Caco-2 (cell line): ENCODE measurements at regions not wholly inside any gene's neighbourhood (a gene's known extent, or its start where the extent isn't known, plus 50 kb on each side); places are given as distances from the start of the nearest gene placed in this dataset.

ENCODE experiments used
- BruUV-seq: library from RNA; stranded (reverse); fragments of 400-500 nt; replicated peaks from 2 replicates; lab custom pipeline; 2021; lab: Mats Ljungman, UMichigan
- CTCF ChIA-PET: fragments of 300-600 bp; sonication (Branson Sonifier 250); formaldehyde crosslinking; loops from one replicate; lab custom pipeline; 2022; ENCODE audit warnings: antibody characterized with exemption; lab: Charles Lee
- POLR2A ChIA-PET: fragments of 300-600 bp; sonication (Branson Sonifier 250); formaldehyde crosslinking; loops from one replicate; lab custom pipeline; 2022; ENCODE audit warnings: antibody characterized with exemption; lab: Charles Lee
- DNase-seq, 2 experiments: peaks; one replicate each; pipeline versions ENCODE4 v3.0.0 to v3.0.0-alpha.2; 2020 to 2022
- H3K27me3 ChIP-seq: replicated peaks from 2 replicates; pipeline ENCODE4 v1.6.0; 2011; ENCODE audit warnings: low read length; ENCODE audit not compliant: control insufficient read depth, insufficient read depth
- H3K36me3 ChIP-seq: 2 replicates; pipeline ENCODE4 v1.5.1; 2011; ENCODE audit warnings: low read length; ENCODE audit not compliant: control insufficient read depth, insufficient read depth
- H3K4me1 ChIP-seq: fragments of 250-450 bp; sonication (Bioruptor Pico); 2 replicates; pipeline ENCODE4 v1.5.1; 2020; ENCODE audit warnings: mild to moderate bottlenecking
- H3K4me3 ChIP-seq: 2 replicates; pipeline ENCODE4 v1.5.1; 2011; ENCODE audit warnings: low read depth, mild to moderate bottlenecking, control low read depth, low read length
- H3K9me3 ChIP-seq: fragments of 250-450 bp; sonication (Bioruptor Pico); 2 replicates; pipeline ENCODE4 v1.5.1; 2020; ENCODE audit warnings: mild to moderate bottlenecking, moderate library complexity
- H3K27ac Mint-ChIP-seq: one replicate; pipeline ENCODE4 v1.8.0; 2022; ENCODE audit warnings: mixed read lengths; ENCODE audit not compliant: unreplicated experiment
- H3K27me3 Mint-ChIP-seq: one replicate; pipeline ENCODE4 v1.8.0; 2022; ENCODE audit warnings: mixed read lengths; ENCODE audit not compliant: insufficient read depth, unreplicated experiment
- H3K36me3 Mint-ChIP-seq: one replicate; pipeline ENCODE4 v1.8.0; 2022; ENCODE audit warnings: mild to moderate bottlenecking, mixed read lengths; ENCODE audit not compliant: insufficient read depth, unreplicated experiment
- H3K4me1 Mint-ChIP-seq: one replicate; pipeline ENCODE4 v1.8.0; 2022; ENCODE audit warnings: low read depth, mixed read lengths; ENCODE audit not compliant: unreplicated experiment
- H3K4me3 Mint-ChIP-seq: one replicate; pipeline ENCODE4 v1.8.0; 2022; ENCODE audit warnings: mild to moderate bottlenecking, moderate library complexity, mixed read lengths; ENCODE audit not compliant: unreplicated experiment
- H3K9me3 Mint-ChIP-seq: one replicate; pipeline ENCODE4 v1.8.0; 2022; ENCODE audit warnings: mixed read lengths; ENCODE audit not compliant: unreplicated experiment
- intact Hi-C: fragments of 100-400 bp; cut with micrococcal nuclease; formaldehyde crosslinking; loops from one replicate; pipeline ENCODE4 v1.10.0; 2022; ENCODE audit not compliant: unreplicated experiment
- TF ChIP-seq, protein P1 (sequence below), 2 experiments: fragments of 200-600 bp in 1 of 2; IDR thresholded peaks; 1 replicate in 1 of 2; 2 replicates in 1 of 2; pipeline versions ENCODE4 v1.5.1 to v1.8.0; 2011 to 2022; ENCODE audit warnings: antibody characterized with exemption in 1 of 2, control low read depth in 1 of 2, inconsistent platforms in 1 of 2, low read depth in 1 of 2, low read length in 1 of 2, mild to moderate bottlenecking in 1 of 2, moderate library complexity in 1 of 2; ENCODE audit not compliant: insufficient read depth in 1 of 2, severe bottlenecking in 1 of 2, unreplicated experiment in 1 of 2

- Histone ChIP-seq H3K4me1 (no peaks in the 10 kb centered on the region), H3K4me3 (no peak overlapping the region), H3K27me3 (no peaks in the 10 kb centered on the region), H3K36me3 (no peaks in the 10 kb centered on the region), H3K9me3 (no peaks in the 10 kb centered on the region)
- POLR2A ChIA-PET = no interaction called here
- intact Hi-C loops = no loop called here
- H3K9me3 Mint-ChIP-seq = no peaks in the 10 kb centered on the region
- peaks cover 6% of the 10 kb centered on the region for H3K4me1 Mint-ChIP-seq
- no TSS peak for BruUV-seq
- CTCF ChIA-PET = no interaction called here
- no peaks in the 10 kb centered on the region for H3K27me3 Mint-ChIP-seq
- no peak overlapping the region for H3K27ac Mint-ChIP-seq
- H3K4me3 Mint-ChIP-seq = no peak overlapping the region
- TF ChIP-seq, protein P1, sequence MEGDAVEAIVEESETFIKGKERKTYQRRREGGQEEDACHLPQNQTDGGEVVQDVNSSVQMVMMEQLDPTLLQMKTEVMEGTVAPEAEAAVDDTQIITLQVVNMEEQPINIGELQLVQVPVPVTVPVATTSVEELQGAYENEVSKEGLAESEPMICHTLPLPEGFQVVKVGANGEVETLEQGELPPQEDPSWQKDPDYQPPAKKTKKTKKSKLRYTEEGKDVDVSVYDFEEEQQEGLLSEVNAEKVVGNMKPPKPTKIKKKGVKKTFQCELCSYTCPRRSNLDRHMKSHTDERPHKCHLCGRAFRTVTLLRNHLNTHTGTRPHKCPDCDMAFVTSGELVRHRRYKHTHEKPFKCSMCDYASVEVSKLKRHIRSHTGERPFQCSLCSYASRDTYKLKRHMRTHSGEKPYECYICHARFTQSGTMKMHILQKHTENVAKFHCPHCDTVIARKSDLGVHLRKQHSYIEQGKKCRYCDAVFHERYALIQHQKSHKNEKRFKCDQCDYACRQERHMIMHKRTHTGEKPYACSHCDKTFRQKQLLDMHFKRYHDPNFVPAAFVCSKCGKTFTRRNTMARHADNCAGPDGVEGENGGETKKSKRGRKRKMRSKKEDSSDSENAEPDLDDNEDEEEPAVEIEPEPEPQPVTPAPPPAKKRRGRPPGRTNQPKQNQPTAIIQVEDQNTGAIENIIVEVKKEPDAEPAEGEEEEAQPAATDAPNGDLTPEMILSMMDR (IDR thresholded peaks at IDR 0.05; ENCODE audit: insufficient read depth in 1 of 2, low read depth in 1 of 2, low read length in 1 of 2, severe bottlenecking in 1 of 2, unreplicated experiment in 1 of 2) = no peak
- H3K36me3 Mint-ChIP-seq = no peaks in the 10 kb centered on the region
- no peak for DNase-seq
These were observed 102.3 kb downstream of the KLF6 start for GRCh38 chr10:3682745-3683144.

GRCh38 chr10:3681642-3682554 lies 103.1 kb downstream of the KLF6 start:
- H3K4me3 ChIP-seq = no peak overlapping the region
- BruUV-seq = no TSS peak
- POLR2A ChIA-PET = no interaction called here

GRCh38 chr10:3679950-3680629 lies 104.9 kb downstream of the KLF6 start:
- TF ChIP-seq, protein P1 (IDR thresholded peaks at IDR 0.05; ENCODE audit: insufficient read depth in 1 of 2, low read depth in 1 of 2, low read length in 1 of 2, severe bottlenecking in 1 of 2, unreplicated experiment in 1 of 2) = no peak
- Mint-ChIP-seq H3K4me3 (no peak overlapping the region), H3K36me3 (no peaks in the 10 kb centered on the region), H3K27ac (no peak overlapping the region), H3K9me3 (no peaks in the 10 kb centered on the region), H3K27me3 (no peaks in the 10 kb centered on the region), H3K4me1 (peaks cover 10% of the 10 kb centered on the region)
- ChIA-PET CTCF (interaction anchor here (0.5 kb wide), 1 partner anchor 1745 kb away, joined by 3 read pairs; no protein-coding TSS in a partner anchor), POLR2A (no interaction called here)
- intact Hi-C loops = no loop called here
- Histone ChIP-seq H3K27me3 (no peaks in the 10 kb centered on the region), H3K4me3 (no peak overlapping the region), H3K36me3 (no peaks in the 10 kb centered on the region), H3K4me1 (no peaks in the 10 kb centered on the region), H3K9me3 (no peaks in the 10 kb centered on the region)
- DNase-seq = no peak
- BruUV-seq = no TSS peak

More at GRCh38 chr10:3681642-3682554, 103.1 kb downstream of the KLF6 start:
- intact Hi-C loops = no loop called here
- Histone ChIP-seq H3K4me1 (no peaks in the 10 kb centered on the region), H3K9me3 (no peaks in the 10 kb centered on the region), H3K27me3 (no peaks in the 10 kb centered on the region), H3K36me3 (no peaks in the 10 kb centered on the region)
- no peaks in the 10 kb centered on the region for H3K36me3 Mint-ChIP-seq
- DNase-seq = no peak
- TF ChIP-seq, protein P1 (IDR thresholded peaks at IDR 0.05; ENCODE audit: insufficient read depth in 1 of 2, low read depth in 1 of 2, low read length in 1 of 2, severe bottlenecking in 1 of 2, unreplicated experiment in 1 of 2) = no peak
- H3K4me1 Mint-ChIP-seq = peaks cover 6% of the 10 kb centered on the region
- no peaks in the 10 kb centered on the region for H3K27me3 Mint-ChIP-seq
- H3K9me3 Mint-ChIP-seq = no peaks in the 10 kb centered on the region
- no peak overlapping the region for H3K27ac Mint-ChIP-seq
- no peak overlapping the region for H3K4me3 Mint-ChIP-seq
- CTCF ChIA-PET = no interaction called here
